CD14-positive monocyte (primary cell): ENCODE measurements at regions not wholly inside any gene's neighbourhood (a gene's known extent, or its start where the extent isn't known, plus 50 kb on each side); places are given as distances from the start of the nearest gene placed in this dataset.

ENCODE experiments used
- DNase-seq, 3 donors: peaks; one replicate each; pipeline ENCODE4 v3.0.0-alpha.2; 2011 to 2022
- H2AFZ ChIP-seq: 2 replicates; pipeline ENCODE4 v1.6.0; 2012; ENCODE audit warnings: mild to moderate bottlenecking, low read depth, low read length, inconsistent platforms; ENCODE audit not compliant: insufficient read depth, poor library complexity, severe bottlenecking
- H3K27ac ChIP-seq, 2 donors: 1 replicate in 1 of 2; 2 replicates in 1 of 2; pipeline ENCODE4 v1.5.1; 2012 to 2013; ENCODE audit warnings: low read length in 2 of 2, control low read depth in 1 of 2, inconsistent platforms in 1 of 2, low read depth in 1 of 2, mild to moderate bottlenecking in 1 of 2
- H3K27me3 ChIP-seq, 2 donors: one replicate each; pipeline versions ENCODE4 v1.6.0 to v1.6.1; 2011 to 2013; ENCODE audit warnings: low read length in 2 of 2; ENCODE audit not compliant: control insufficient read depth in 2 of 2, insufficient read depth in 2 of 2
- H3K36me3 ChIP-seq, 2 donors: replicated peaks in 1 of 2; 1 replicate in 1 of 2; 2 replicates in 1 of 2; pipeline versions ENCODE4 v1.5.1 to v1.6.1; 2012 to 2013; ENCODE audit warnings: low read length in 2 of 2, control low read depth in 1 of 2, inconsistent platforms in 1 of 2, mild to moderate bottlenecking in 1 of 2; ENCODE audit not compliant: insufficient read depth in 2 of 2, control insufficient read depth in 1 of 2
- H3K4me1 ChIP-seq, 2 donors: 1 replicate in 1 of 2; 2 replicates in 1 of 2; pipeline versions ENCODE4 v1.5.1 to v1.6.1; 2012 to 2013; ENCODE audit warnings: low read length in 2 of 2, control low read depth in 1 of 2, inconsistent platforms in 1 of 2, mild to moderate bottlenecking in 1 of 2, moderate library complexity in 1 of 2; ENCODE audit not compliant: insufficient read depth in 2 of 2, control insufficient read depth in 1 of 2
- H3K4me2 ChIP-seq: replicated peaks from 2 replicates; pipeline ENCODE3; 2012; ENCODE audit warnings: low read length, moderate library complexity, mild to moderate bottlenecking; ENCODE audit not compliant: poor library complexity, severe bottlenecking; ENCODE audit errors: extremely low read depth
- H3K4me3 ChIP-seq, 3 experiments: fragments of 200-600 bp in 1 of 3; sonication (generic) in 1 of 3; replicated peaks in 1 of 3; 1 replicate in 2 of 3; 2 replicates in 1 of 3; pipeline ENCODE4 v1.5.1; 2011 to 2013; ENCODE audit warnings: low read length in 3 of 3, mild to moderate bottlenecking in 3 of 3, control low read depth in 2 of 3, low read depth in 2 of 3, inconsistent platforms in 1 of 3, moderate library complexity in 1 of 3
- H3K79me2 ChIP-seq: 2 replicates; pipeline ENCODE4 v1.6.0; 2012; ENCODE audit warnings: mild to moderate bottlenecking, control low read depth, inconsistent platforms, low read length, moderate library complexity; ENCODE audit not compliant: insufficient read depth
- H3K9ac ChIP-seq: 2 replicates; pipeline ENCODE4 v1.6.0; 2017; ENCODE audit warnings: low read length, mild to moderate bottlenecking; ENCODE audit not compliant: insufficient read depth, poor library complexity, severe bottlenecking
- H3K9me3 ChIP-seq, 2 donors: replicated peaks in 1 of 2; 1 replicate in 1 of 2; 2 replicates in 1 of 2; pipeline versions ENCODE4 v1.5.1 to v1.6.1; 2012 to 2013; ENCODE audit warnings: low read length in 2 of 2, control low read depth in 1 of 2; ENCODE audit not compliant: control insufficient read depth in 1 of 2, insufficient read depth in 1 of 2
- H4K20me1 ChIP-seq: 2 replicates; pipeline ENCODE4 v1.6.0; 2012; ENCODE audit warnings: mild to moderate bottlenecking, low read length, control low read depth, moderate library complexity; ENCODE audit not compliant: insufficient read depth
- H3K27ac Mint-ChIP-seq, 7 donors: one replicate each; pipeline ENCODE4 v1.8.0; 2020; ENCODE audit warnings: mild to moderate bottlenecking in 7 of 7, mixed read lengths in 7 of 7, moderate library complexity in 6 of 7, inconsistent platforms in 2 of 7
- H3K27me3 Mint-ChIP-seq, 3 donors: one replicate each; pipeline ENCODE4 v1.8.0; 2021 to 2022; ENCODE audit warnings: low read depth in 3 of 3, mild to moderate bottlenecking in 3 of 3, mixed read lengths in 3 of 3, moderate library complexity in 3 of 3, inconsistent platforms in 1 of 3
- H3K36me3 Mint-ChIP-seq, 2 donors: one replicate each; pipeline ENCODE4 v1.8.0; 2020; ENCODE audit warnings: mixed read lengths in 2 of 2, inconsistent platforms in 1 of 2, mild to moderate bottlenecking in 1 of 2
- H3K4me1 Mint-ChIP-seq: one replicate; pipeline ENCODE4 v1.8.0; 2020; ENCODE audit warnings: mild to moderate bottlenecking, mixed read lengths
- H3K4me3 Mint-ChIP-seq, 2 donors: one replicate each; pipeline ENCODE4 v1.8.0; 2020; ENCODE audit warnings: mild to moderate bottlenecking in 2 of 2, mixed read lengths in 2 of 2, moderate library complexity in 1 of 2
- H3K9me3 Mint-ChIP-seq, 7 donors: one replicate each; pipeline ENCODE4 v1.8.0; 2020 to 2022; ENCODE audit warnings: mixed read lengths in 7 of 7, mild to moderate bottlenecking in 6 of 7, moderate library complexity in 6 of 7, inconsistent platforms in 2 of 7
- CTCF ChIP-seq: fragments of 200-600 bp; IDR thresholded peaks from one replicate; pipeline ENCODE4 v1.8.0; 2022; ENCODE audit warnings: antibody characterized with exemption, mild to moderate bottlenecking
- WGBS: methylation state at CpG from one replicate; pipeline ENCODE4 v1.1.5; 2013; ENCODE audit warnings: missing lambda C conversion rate; ENCODE audit not compliant: insufficient coverage; 5-methylcytosine and 5-hydroxymethylcytosine counted together
- intact Hi-C, 2 donors: fragments of 100-400 bp; cut with micrococcal nuclease; formaldehyde crosslinking; loops; one replicate each; pipeline versions ENCODE4 v1.15.0 to v1.15.1; 2023

- H3K9me3 Mint-ChIP-seq, result peaks cover 0 to 15% (median 4%) of the 10 kb centered on the region in 7 donors
- intact Hi-C loops, result no loop called here
- Histone ChIP-seq H3K9ac (no peak overlapping the region), H3K36me3 (no peaks in the 10 kb centered on the region), H4K20me1 (no peaks in the 10 kb centered on the region), H3K27me3 (no peaks in the 10 kb centered on the region), H3K4me1 (no peaks in the 10 kb centered on the region), H2AFZ (no peak overlapping the region), H3K79me2 (no peaks in the 10 kb centered on the region), H3K4me2 (no peak overlapping the region), H3K27ac (no peak overlapping the region), H3K4me3 (no peak overlapping the region), H3K9me3 (peaks cover 0 to 8% of the 10 kb centered on the region in 2 donors)
- no peak overlapping the region for H3K4me3 Mint-ChIP-seq
- H3K27me3 Mint-ChIP-seq, result no peaks in the 10 kb centered on the region
- TF ChIP-seq CTCF, result no peak
- no peak for DNase-seq
- H3K36me3 Mint-ChIP-seq, result no peaks in the 10 kb centered on the region
- WGBS, result no CpG with 5 or more reads among the region's 1 CpG
- no peak overlapping the region for H3K27ac Mint-ChIP-seq
- no peaks in the 10 kb centered on the region for H3K4me1 Mint-ChIP-seq
Measured at GRCh38 chr4:160523231-160523630, 1420.4 kb downstream of the RAPGEF2 start.

- intact Hi-C loops, result no loop called here
- H3K4me1 ChIP-seq, result no peaks in the 10 kb centered on the region
- TF ChIP-seq CTCF, result no peak
- H3K27ac Mint-ChIP-seq, result no peak overlapping the region
- H3K4me2 ChIP-seq, result no peak overlapping the region
- H3K9me3 ChIP-seq, result peaks cover 0 to 3% of the 10 kb centered on the region in 2 donors
- no peaks in the 10 kb centered on the region for H3K36me3 Mint-ChIP-seq
- no peaks in the 10 kb centered on the region for H4K20me1 ChIP-seq
- H2AFZ ChIP-seq, result no peak overlapping the region
- no peaks in the 10 kb centered on the region for H3K27me3 ChIP-seq
- H3K4me1 Mint-ChIP-seq, result no peaks in the 10 kb centered on the region
- no peaks in the 10 kb centered on the region for H3K27me3 Mint-ChIP-seq
- H3K79me2 ChIP-seq, result no peaks in the 10 kb centered on the region
- H3K4me3 ChIP-seq, result no peak overlapping the region
- H3K36me3 ChIP-seq, result no peaks in the 10 kb centered on the region
- WGBS, result no CpG with 5 or more reads among the region's 5 CpGs
- H3K27ac ChIP-seq, result no peak overlapping the region
- H3K9me3 Mint-ChIP-seq, result peaks cover 0 to 4% (median 0%) of the 10 kb centered on the region in 7 donors
- H3K4me3 Mint-ChIP-seq, result no peak overlapping the region
- no peak overlapping the region for H3K9ac ChIP-seq
- no peak for DNase-seq
Measured at GRCh38 chr4:160537681-160538080, 1434.8 kb downstream of the RAPGEF2 start.
